ENCODE measurements at regions not wholly inside any gene's neighbourhood (a gene's known extent, or its start where the extent isn't known, plus 50 kb on each side); places are given as distances from the start of the nearest gene placed in this dataset.

GRCh38 chr11:81573367-81573766 is 1160.3 kb downstream of the FAM181B start:
- TF ChIP-seq CTCF (IDR thresholded peaks at IDR 0.05) (no peak), EZH2 (IDR thresholded peaks at IDR 0.05) (no peak)

Measured in neural progenitor cell (in vitro differentiated cells).